ENCODE measurements at regions not wholly inside any gene's neighbourhood (a gene's known extent, or its start where the extent isn't known, plus 50 kb on each side); places are given as distances from the start of the nearest gene placed in this dataset.
A peak's percentile ranks its signal among the peaks of the same experiment; 100 is the strongest.

DNA sequence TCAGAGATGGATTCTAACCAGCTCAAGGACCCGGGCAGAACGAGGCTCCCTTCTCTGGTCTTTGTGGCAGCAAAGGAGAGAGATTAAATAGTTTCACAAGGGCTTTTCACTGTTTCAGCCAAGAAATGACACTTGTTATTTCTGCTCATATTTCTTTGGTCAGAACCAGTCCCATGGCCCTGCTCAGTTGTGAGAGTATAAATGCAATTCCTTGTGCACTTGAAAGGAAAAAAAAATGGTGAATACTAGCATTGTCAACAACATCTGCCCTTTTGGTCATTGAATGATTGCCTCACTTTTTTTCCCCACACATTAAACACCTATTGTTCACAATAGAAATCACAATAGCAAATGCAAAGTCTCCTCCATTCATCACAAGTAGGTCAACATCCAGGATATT is 104.4 kb downstream of the RDH14 start:
- H3K18ac ChIP-seq (ENCODE audit: extremely low read depth, low read length) = peak overlapping the region; percentile 73; the same call in 1 of the 2 replicates
- peak overlapping the region in 1 of 2 experiments; percentile 22; a peak in 1 of 4 replicates for H3K4me2 ChIP-seq (ENCODE audit: insufficient read depth in 1 of 2, low read depth in 2 of 2, low read length in 2 of 2)
- no peak overlapping the region for H2BK12ac ChIP-seq (ENCODE audit: low read depth, low read length)
- CTCF ChIA-PET (ENCODE audit: partially characterized antibody) = interaction anchor here (0.9 to 2.6 kb wide), 9 partner anchors 9 to 234 kb away, joined by 3 to 16 read pairs (median 4); no protein-coding TSS in a partner anchor
- no peak overlapping the region for H3K23ac ChIP-seq (ENCODE audit: insufficient read length)
- no peaks in the 10 kb centered on the region for H3K23me2 ChIP-seq (ENCODE audit: low read depth, low read length)
- H2AK5ac ChIP-seq (ENCODE audit: low read depth, low read length) = no peak overlapping the region
- no peaks in the 10 kb centered on the region for H3K36me3 ChIP-seq (ENCODE audit: control insufficient read depth in 2 of 4, insufficient read depth in 4 of 4, low read length in 3 of 4)
- no peak for FAIRE-seq
- no peaks in the 10 kb centered on the region for H3K9me3 ChIP-seq (ENCODE audit: insufficient read depth in 2 of 2, low read depth in 1 of 2, low read length in 1 of 2)
- no peak overlapping the region for H3K4ac ChIP-seq (replicated peaks; ENCODE audit: insufficient read length, low read depth, low read length)
- 45% methylated on average over 2 of the region's 2 CpGs; no CpG with 5 or more reads in 1 of the 2 experiments for WGBS, 2 experiments (ENCODE audit: extremely low coverage in 1 of 2, insufficient coverage in 1 of 2, insufficient read length in 1 of 2, insufficient replicate concordance in 2 of 2, low coverage in 1 of 2, low lambda C conversion rate in 2 of 2, missing lambda C conversion rate in 1 of 2)
- no peak overlapping the region; the same call in 1 of the 2 replicates for H2AFZ ChIP-seq (ENCODE audit: low read length)
- H2BK20ac ChIP-seq (ENCODE audit: low read length) = no peak overlapping the region
- no peak overlapping the region for H4K91ac ChIP-seq (replicated peaks; ENCODE audit: insufficient read length, low read length)
- H4K8ac ChIP-seq (ENCODE audit: extremely low read depth, insufficient read depth, low read length) = no peak overlapping the region
- POLR2A ChIA-PET (ENCODE audit: partially characterized antibody) = no interaction called here
- H3K56ac ChIP-seq (replicated peaks; ENCODE audit: insufficient read length, low read depth, low read length) = no peak overlapping the region
- H4K5ac ChIP-seq (ENCODE audit: insufficient read length, low read depth, low read length) = no peak overlapping the region
- no peak for DNase-seq (ENCODE audit: low read depth in 1 of 2, low spot score in 2 of 2)
- no peak overlapping the region for H3K27ac ChIP-seq (ENCODE audit: low read depth, low read length)
- no peak overlapping the region for H2BK15ac ChIP-seq (ENCODE audit: low read length)
- H3K14ac ChIP-seq (ENCODE audit: insufficient read length) = no peak overlapping the region
- H3K4me1 ChIP-seq (replicated peaks in 1 of 4; ENCODE audit: control insufficient read depth in 3 of 4, insufficient read depth in 4 of 4, low read length in 3 of 4) = peaks cover 0 to 9% (median 5%) of the 10 kb centered on the region in 4 experiments; a peak in 3 of 7 replicates
- H3K79me2 ChIP-seq (ENCODE audit: control insufficient read depth in 1 of 2, insufficient read depth in 2 of 2, low read length in 2 of 2) = no peaks in the 10 kb centered on the region
- H2BK120ac ChIP-seq (replicated peaks; ENCODE audit: low read depth, low read length) = no peak overlapping the region
- no peak overlapping the region for H3K4me3 ChIP-seq (ENCODE audit: extremely low read depth in 1 of 4, insufficient read depth in 2 of 4, low read depth in 3 of 4, low read length in 4 of 4)
- H2BK5ac ChIP-seq (ENCODE audit: low read depth, low read length) = no peak overlapping the region
- TF ChIP-seq NRF1 (IDR thresholded peaks at IDR 0.05; ENCODE audit: low read depth, low read length) (no peak), TCF12 (IDR thresholded peaks at IDR 0.05; ENCODE audit: low read depth, low read length) (0 out of 2 replicates have a peak, but pooled peaks have one; percentile 43), RFX5 (IDR thresholded peaks at IDR 0.05; ENCODE audit: borderline replicate concordance, low read depth, low read length) (no peak), CEBPB (IDR thresholded peaks at IDR 0.05; ENCODE audit: low read depth, low read length) (0 out of 2 replicates have a peak, but pooled peaks have one; percentile 33)
- TF ChIP-seq, protein P1, sequence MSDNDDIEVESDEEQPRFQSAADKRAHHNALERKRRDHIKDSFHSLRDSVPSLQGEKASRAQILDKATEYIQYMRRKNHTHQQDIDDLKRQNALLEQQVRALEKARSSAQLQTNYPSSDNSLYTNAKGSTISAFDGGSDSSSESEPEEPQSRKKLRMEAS (IDR thresholded peaks at IDR 0.05) = no peak
- H4K20me1 ChIP-seq (replicated peaks in 1 of 2; ENCODE audit: control insufficient read depth in 1 of 2, insufficient read depth in 2 of 2, low read length in 2 of 2) = no peaks in the 10 kb centered on the region
- no peaks in the 10 kb centered on the region for H3K27me3 ChIP-seq (replicated peaks in 1 of 4; ENCODE audit: control insufficient read depth in 3 of 4, extremely low read depth in 1 of 4, insufficient read depth in 3 of 4, low read length in 3 of 4)
- no peak overlapping the region for H3K9ac ChIP-seq (replicated peaks in 1 of 4; ENCODE audit: extremely low read depth in 1 of 4, low read depth in 3 of 4, low read length in 3 of 4)
- H3K79me1 ChIP-seq (ENCODE audit: low read depth, low read length) = no peaks in the 10 kb centered on the region
